DMS114 treated with DMSO at 0.1 percent for 48 hours (cell line): ENCODE measurements at regions not wholly inside any gene's neighbourhood (a gene's known extent, or its start where the extent isn't known, plus 50 kb on each side); places are given as distances from the start of the nearest gene placed in this dataset.

ENCODE experiments used
- DNase-seq: peaks from one replicate; lab custom pipeline; 2025; ENCODE audit not compliant: unreplicated experiment; lab: John Stamatoyannopoulos, UW

DNA sequence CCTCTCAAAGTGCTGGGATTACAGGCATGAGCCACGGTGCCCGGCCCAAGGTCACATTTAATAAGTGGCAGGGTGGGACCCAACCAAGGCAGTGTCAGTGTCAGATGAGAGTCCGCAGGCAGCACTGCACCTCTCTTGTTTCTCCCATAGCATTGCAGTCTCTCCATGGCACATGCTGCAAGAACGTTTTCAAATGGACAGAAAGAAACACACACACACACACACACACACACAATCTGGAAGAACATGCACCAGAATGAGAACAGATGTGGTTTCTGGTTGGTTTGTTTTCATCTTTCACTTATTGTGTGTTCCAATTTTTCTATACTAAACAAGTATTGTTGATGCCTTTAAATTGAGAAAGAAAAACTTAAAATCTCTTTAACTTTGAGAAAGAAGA, 126.5 kb downstream of the SYF2 start:
- DNase-seq = no peak

DNA sequence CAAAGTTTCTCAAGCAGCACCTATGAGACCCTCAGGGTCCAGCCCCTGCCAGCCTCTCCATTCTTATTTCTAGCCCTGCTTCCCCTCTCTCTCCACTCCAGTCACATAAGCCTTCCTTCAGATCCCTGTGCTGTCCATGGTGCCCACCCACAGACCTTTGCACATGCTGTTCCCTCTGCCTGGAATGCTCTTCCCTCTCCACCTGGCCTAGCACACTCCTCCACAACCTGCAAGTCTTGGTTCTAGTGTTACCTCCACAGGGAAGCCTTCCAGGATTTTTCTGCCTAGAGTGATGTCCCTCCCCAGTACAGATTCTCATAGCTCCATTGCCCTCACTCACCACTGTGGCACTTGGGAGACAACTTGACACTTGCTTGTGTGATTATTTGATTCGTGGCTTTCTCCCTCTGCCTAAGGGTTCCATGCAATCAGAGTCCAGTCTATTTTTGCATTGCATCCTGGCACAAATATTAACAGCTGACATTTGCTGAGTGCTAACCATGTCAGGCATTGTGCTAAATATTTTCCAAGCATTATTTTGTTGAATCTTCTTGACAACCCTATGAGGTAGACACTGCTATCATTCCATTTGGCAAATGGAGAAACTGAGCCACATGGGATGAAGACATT, 127.3 kb downstream of the SYF2 start:
- no peak for DNase-seq

DNA sequence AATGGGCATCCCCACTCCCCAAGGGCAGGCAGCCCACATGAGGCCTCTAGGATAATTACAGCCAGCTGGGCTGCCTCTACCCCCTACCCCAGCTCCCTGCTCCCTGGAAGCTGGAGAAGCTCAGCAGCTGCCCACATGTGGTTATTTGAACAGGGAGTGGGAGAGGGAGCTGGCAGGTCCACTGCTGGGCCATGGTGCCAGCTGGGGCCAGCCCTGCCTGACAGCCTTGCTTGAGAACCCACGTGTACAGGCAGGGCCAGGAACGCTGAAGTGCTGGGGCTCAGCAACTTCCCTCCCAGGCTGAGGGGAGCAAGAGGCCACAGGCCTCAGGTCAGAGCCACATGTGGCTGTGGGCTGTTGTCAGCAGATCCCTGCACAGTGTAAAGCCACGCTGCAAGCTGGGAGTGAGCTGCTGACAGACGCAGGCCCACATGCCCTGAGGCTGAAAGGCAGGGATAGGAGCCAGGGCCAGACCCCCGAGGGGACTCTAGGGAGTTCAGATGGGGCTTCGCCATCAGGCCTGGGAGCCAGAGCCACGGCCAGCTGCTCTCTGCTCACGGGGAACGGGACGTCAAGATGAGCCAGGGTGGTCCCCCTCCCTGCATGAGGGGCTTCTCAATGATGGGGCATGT, 129.0 kb downstream of the SYF2 start:
- DNase-seq = no peak

DNA sequence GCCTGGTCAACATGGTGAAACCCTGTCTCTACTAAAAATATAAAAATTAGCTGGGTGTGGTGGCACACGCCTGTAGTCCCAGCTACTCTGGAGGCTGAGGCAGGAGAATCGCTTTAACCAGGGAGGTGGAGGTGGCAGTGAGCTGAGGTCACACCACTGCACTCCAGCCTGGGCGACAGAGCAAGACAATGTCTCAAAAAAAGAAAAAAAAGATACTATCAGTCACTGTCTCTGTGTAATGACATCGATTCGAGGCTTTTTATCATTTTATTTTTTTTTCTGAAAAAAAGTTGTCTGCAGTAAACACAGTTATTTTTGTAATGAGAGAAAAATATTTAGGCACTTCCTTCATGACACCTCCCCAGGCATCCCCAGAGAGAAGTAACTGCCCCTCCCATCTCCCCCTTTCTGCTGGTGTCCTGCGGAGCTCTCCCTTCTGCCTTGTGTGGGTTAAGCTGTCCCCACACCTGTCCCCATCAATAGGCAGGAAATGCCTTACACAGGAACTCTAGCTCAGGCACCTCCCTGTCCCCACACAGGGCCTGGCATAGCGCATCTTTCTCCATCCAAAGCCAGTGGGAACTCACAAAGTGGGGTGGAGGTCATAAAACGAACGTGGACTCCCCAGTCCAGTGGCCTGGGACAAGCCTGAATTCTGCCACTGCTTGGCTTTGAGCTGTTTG, 132.0 kb downstream of the SYF2 start:
- no peak for DNase-seq

DNA sequence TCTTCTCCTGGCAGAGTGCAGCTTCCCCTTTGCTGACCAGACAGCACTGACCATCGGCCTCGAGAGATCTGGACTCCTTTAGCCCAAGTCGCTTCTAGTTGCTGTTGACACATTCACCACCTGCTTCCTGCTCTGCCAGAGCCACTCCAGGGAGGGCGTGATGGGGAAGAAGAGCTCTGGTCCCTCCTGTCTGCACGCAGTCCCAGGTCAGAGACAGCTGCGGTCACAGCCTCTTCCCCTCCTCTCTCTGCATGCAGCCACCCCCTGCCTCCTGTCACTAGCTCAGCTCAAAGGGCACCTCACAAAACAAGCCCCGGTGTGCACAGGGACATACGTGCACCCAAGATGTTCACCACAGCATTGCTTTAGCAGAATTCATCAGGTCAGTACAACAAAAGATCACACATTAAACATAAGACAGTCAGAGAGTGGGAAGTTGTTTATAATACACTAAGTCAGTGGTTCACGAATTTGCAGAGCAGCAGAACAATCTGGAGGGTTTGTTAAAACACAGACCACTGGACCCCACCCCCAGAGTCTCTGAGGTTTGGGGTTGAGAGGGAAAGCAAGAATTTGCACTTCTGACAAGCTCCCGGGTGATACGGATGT, 132.9 kb downstream of the SYF2 start:
- no peak for DNase-seq

DNA sequence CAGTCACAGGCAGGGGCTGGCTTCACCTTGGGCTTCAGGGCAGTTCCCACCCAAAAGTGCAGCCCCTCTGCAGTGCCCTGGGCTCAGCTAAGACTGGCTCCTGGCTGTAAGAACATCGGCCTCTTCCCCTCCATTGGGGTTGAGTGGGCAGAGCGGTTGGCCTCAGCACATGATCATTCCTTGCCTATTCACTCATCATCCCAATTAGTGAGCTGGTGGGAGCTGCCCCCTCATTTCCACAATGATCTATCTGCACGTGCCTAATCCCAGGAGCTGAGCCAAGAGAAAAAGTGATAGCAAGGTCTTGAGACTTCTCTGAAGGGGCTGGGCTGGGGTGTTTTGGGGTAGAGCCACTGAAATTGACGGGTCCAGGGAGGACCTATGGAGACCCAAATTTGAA, 133.6 kb downstream of the SYF2 start:
- DNase-seq = no peak

DNA sequence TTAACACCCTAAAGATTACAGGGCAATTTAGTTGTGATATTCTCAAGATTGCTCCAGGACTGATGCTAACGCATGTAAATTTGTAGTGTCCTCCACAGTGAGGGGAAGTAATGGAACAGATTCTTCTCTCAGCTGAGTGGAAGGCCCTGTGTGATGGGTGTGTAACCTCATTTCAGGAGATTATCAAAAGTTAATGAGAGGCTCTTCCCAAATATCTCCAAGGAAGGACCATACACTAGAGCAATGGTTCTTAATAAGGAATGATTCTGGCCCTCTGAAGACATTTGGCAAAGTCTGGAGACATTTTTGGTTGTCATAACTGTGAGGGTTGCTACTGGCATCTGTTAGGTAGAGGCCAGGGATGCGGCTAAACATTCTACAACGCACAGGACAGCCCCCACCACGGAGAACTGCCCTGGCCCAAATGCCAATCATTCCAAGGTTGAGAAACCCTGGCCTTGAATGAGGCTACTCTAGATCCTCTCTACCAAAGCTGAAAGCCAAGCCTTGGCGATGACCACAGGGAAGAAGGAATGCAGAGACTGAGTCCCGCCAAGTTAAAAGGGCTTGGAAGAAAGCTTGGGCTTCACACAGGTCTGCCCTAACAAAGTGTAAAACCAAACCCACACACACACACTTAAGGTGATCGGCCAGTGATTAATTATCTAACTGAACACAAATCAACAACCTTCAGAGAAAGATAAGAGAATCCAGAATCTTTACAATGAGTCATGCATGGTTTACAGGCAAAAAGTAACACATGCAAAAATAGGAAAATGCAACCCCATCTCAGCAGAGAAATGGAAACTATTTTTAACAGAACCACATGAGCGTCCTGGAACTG, 135.8 kb downstream of the SYF2 start:
- DNase-seq = no peak

DNA sequence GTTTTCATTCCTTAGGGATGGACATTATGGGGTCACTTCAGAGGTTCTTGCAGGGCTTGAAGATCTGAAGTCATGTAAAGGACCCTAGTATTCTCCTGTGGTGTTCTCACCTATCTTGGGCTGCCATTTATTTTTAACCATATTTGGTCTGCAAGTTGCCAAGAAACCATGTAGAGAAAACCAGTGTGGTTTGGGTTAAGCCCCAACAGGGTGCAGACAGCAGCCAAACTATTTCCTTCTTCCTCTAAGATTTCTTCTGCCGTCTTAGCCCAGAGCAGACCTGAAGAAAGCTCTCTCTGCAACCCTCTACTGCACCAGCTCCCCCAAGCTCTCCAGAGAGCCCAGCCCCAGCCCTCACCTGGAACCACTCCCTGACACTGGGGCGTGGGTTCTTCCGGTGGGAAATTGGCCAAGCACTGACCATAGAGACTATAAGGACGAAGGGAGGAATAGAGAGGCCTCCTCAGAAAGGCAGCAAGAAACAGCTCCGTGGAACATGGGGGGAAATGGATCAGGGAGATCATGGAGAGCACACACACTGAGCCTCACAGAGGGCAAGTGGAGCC, 136.6 kb downstream of the SYF2 start:
- no peak for DNase-seq

DNA sequence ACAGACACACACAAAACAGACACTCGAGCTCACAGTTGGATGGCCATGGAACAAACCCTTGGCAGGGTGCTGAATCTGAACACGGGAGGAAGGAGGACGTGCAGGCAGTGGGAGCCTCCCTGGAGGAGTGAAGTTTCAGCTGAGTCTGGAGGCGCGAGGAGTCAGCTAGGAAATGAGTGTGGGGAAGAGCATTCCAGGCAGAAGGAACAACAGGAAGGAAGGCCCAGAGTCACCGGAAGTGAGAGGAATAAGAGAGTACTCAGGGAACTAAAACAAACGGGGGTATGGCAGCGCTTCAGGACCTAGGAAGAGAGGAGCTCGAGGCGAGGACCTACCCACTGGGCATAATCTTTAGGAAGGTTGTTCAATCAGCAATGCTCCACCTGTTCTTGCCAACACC, 137.3 kb downstream of the SYF2 start:
- no peak for DNase-seq

DNA sequence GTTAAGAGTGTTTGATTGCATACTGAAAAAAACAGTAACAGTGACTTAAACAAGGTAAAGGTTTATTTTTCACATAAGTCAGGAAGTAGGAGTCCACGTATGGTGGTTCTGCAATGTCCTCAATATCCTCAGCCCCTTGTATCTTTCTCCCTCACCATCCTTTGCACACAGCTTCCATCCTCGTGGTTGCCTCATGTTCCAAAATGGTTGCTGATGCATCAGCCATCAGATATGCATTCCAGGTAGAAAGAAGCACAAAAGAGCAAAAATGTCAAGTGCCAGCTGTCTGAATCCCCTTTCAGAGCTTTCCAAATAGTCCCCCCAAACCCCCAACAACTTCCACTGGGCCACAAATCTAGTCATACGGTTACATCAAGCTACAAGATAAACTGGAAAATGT, 138.1 kb downstream of the SYF2 start:
- no peak for DNase-seq

DNA sequence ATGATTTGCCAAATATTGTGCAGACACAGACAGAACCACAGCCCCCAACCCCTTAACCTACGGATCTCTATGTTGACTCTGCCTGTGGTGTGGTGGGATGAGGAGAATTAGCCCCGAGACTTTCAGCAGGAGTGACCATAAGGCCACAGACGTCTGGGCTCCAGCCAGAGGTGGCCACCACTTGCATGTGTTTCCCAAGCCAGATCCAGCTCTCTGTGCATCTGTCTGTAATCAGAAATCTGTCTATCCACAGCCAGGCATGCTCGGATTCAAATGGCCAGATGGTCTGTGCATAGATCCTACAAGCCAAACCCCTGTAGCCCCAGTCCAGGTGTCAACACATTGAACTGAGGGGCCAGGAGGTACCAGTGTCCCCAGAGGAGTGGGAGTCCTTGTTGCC, 140.6 kb downstream of the SYF2 start:
- DNase-seq = no peak

DNA sequence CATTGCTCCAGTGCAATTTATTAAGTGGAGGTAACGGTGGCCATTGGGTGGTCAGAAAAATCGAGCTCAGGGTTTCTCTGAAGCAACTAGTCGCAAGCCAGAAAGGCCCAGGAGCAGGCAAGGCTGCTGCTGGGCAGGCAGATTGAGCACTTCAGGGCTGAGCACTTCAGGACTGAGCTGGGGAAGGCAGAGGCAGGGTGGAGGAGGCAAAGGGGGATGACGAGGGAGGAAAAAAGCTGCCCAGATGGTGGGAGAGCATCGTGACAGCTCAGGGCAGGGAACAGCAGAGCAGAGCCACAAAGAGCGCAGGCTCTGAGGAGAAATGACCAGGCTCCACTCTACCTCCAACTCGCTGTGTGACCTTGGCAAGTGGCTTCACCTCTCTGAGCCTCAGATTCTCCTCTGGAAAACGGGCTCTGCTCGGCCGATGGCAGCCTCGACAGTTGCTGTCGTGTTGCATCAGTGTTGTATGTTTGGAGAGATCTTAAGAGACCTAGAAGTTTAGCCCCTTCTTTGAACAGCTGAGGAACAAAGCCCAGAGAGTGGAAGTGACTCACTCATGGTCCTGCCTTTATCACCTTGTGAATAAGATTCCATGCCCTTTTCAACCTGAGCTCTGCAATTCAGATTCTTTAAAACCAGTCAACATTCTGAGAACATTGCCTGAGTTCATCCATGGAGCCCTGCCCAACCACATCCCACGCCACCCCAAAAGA, 141.4 kb downstream of the SYF2 start:
- DNase-seq = no peak

DNA sequence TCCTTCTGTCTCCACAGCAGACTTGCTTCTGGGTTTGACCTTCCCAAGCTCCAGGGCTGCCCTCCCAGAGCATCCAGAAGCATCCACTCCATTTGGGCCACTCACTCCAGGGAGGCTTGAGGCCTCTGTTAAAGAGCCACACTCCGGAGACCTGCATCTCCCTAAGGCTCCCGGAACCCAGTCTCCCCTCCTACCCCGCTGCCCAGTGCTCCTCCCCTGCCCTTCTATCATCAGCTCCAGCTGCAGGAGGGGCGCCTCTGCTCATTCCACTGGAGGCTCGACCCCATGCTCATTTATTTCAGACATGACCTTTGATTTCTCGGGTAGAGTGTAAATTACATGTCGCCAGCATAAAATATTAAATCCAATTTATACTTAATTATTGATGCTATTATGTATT, 142.5 kb downstream of the SYF2 start:
- DNase-seq = no peak

DNA sequence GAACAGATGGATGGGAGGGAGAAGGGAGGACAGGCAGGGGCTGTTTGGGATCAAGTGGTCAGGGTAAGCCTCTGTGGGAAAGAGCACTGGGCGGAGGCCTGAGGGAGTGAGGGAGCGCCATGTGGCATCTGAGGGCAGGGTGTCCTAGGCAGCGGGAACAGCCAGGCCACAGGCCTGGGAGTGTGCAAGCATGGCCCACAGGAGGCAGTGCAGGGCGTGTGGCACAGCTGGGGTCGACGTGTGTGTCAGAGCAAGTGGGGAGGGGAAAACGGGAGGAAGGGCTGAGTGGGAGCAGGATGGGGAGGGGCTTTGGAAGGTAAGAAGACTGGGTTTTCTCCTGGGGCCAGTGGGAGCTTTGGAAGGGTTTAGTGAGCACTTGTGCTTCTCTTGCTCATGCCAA, 143.4 kb downstream of the SYF2 start:
- no peak for DNase-seq

DNA sequence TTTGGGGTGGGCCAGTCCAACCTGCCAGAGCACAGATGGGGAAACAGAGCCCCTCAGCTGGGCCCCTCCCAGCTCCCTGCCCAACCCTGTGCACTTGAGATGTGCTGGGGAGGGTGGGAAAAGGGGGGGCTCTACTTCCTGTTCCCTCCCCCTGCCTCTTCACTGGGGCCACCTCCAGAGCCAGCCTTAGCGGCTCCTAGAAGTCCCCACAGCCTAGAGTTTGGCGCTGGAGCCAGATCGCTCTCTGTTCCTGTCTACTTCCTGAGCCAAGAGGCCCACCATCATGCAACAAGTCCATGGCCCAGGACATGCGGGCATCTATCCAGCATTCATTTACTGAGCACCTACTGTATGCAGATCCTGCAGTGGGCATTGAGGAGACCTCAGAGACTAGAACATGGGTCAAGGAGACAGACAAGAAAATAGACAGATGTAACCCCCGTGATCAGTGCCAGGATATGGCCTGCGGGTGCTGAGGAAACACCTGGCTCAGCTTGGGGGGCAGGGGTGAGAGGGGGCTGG, 144.1 kb downstream of the SYF2 start:
- no peak for DNase-seq

DNA sequence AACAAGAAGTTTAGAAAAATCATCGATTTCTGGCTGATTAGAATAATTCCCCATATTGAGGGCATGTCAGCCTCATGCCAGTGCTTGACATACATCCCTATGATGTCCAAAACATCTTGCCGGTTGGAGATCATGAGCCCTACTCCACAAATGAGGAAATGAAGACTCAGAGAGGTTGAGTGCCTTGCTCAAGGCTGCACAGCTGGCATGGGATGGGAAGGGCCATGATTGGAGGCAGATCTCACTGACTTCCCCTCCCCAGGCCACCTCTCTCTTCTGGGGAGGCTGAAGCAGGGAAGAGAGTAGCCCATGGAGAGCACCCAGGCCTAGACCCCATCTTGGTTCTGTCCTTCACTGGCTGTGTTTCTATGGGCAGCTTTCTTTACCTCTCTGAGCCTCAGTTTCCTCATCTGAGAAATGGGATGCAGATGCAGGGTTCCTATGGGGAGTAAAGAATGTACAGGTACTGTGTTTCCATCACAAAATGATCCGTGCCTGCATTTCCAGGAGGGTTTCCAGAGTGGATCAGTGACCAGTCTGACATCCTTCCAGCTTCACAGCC, 145.7 kb downstream of the SYF2 start:
- DNase-seq = no peak

DNA sequence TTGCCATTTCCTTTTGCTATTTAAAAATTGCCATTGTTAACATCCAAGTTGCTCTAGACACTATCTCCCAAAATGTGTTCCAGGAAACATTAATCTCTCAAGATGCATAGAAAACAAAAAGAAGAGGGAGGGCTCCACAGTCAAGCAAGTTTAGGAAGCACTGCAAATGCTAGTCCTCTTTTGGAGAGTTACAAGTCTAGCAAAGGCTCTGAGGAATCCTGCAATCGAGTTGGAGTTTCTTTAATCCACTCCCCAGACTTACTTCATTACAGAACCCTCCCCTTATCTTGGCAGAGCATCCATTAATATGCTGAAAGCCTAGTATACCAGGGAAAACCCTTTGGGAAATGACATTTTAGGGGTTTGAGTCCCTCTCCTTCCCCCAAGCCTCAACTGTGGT, 147.9 kb downstream of the SYF2 start:
- no peak for DNase-seq

DNA sequence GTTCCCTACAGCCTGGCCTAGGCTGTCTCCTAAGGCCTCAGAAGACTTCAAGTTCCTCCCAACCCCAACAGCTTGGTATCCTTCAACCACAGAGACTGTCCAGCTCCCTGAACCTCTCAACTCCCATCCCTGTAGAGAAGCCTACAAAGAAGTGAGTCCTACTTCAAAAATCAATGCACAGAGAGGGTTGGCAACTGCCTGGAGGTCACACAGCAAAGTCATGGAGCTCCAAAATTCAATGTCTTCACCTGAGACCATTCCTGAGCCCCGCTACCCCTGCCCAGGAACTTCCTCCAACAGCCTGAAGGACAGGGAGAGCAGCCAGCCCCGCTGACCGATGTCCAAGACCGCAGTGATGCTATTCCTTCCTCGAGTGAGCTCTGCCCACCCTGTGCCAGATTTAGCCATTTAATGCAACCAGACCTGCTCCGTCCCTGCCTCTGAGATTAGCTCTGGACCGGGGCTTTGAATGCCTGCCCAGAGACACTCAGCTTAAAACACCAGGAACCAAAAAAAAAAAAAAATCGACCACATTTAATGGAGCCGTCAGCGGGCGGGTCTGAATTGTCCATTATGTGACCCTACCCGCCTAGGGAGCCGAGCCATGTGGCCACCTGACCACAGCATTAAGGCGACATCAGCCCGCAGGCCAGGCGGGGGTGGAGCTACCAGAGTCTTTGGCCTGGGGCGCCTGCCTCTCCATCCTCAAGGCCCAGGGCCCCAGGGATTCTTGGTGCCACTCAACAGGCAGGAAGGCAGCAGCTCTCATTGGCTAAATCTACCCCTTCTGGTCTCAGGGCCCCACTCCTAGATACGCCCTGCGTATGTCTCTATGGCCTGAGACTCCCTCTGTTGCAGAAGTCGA, 148.6 kb downstream of the SYF2 start:
- no peak for DNase-seq

DNA sequence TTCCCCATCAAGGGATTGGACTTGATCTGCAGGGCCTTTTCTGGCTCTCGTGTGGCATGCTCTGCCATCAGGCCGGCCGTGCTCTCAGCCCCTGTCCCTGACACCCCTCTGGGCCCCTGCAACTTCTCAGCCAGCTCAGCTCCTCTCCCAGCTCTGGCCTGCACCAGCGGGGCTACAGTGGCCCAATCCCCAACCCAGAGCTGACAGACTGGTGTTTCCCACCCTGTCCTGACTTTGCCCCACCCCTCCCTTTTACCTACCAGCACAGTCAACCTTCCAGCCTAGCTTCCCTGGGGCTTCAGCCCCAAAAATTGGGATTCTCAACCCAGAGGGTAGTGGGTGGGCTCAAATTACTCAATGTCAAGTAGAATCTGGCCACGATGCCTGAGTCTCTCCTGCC, 149.3 kb downstream of the SYF2 start:
- no peak for DNase-seq
